ENCODE measurements at regions not wholly inside any gene's neighbourhood (a gene's known extent, or its start where the extent isn't known, plus 50 kb on each side); places are given as distances from the start of the nearest gene placed in this dataset.

DNA sequence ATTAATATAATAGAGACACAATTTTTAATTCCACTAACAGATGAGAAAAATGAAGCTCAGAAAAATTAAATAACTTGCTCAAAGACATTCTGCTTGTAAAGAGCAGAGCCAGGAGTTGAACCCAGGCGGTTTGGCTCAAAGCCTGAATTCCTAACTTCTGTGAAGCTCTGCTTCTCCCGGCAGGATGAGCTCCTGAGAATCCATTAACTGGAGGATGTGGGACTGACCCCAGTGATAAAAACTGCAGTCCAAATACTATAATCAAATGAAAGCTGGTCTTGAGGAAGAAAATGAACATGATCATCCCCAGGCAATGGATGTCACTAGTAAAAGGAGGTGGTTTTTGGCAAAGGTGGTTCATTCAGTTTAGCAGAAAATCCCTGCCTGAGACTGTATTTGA lies 898.2 kb downstream of the CCSER2 start:
- DNase-seq (ENCODE audit: low read depth): no peak

DNA sequence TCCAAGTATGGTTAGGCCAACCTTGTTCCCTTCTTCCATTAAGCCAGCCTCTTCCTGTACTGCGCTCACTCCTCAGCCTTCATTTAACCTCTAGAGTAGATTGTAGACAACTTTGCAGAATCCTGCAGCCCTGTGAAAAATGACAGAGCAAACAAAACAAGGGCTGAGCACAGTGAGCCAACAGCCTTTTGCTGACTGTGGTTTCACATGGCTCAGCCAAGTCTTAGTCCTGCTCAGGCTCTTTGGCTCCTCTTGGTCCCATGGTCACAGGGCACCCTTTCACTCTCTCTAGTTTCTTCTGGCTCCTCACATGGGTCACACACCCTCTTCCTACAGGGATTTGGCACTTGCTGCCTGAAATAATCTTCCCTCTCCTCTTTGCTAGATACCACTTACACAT lies 900.3 kb downstream of the CCSER2 start:
- DNase-seq (ENCODE audit: low read depth): no peak

DNA sequence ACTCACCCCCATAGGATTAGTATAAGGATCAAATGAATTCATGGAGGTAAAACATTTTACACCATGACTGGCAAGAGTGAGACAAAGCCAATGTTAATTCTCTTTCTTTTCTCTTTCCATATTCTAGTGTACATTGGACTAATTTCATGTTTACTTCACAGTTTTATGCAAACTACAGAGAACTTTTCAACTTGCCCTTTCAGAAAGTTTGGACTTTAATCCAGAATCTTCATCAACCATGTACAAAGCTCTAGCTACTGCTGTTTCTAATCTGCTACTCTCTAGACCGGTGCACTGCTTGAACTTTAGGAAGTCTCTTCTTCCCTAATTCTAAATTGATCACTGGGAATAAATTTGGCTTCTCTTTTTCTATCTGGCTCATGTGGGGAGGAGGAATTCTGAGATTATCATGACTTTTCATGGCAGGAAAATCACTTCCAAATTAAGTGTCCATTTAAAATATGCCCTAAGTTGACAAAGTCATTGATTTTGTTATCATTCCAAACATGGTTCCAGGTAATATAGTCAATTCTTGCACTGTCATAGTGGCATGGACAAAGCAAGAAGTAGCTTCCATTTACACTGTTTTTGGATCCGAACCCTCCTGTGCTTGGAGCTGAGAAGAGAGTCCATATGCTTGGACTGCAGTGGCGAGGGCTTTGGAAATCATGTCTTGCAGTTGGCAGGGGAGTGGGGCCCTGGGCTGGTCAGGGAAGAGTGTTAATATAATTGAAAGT lies 903.3 kb downstream of the CCSER2 start:
- no peak for DNase-seq (ENCODE audit: low read depth)

DNA sequence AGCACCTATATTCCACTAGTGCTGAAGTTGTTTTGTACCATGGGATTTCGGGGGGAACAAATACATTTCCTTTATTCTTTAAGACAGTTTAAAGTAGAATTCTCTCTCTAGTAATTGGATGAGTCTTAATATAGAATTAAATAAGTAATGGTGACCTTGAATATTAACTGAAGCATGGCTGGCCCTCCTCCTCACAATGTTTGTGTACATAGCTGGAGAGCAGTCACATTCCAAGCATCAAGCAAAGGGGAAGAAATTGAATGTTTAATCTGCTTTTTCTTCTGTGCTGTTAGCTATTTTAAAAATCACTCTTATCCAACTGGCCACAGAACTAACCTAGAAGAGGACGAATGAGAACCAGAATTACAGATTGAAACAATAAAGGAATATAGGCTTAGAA lies 906.9 kb downstream of the CCSER2 start:
- DNase-seq (ENCODE audit: low read depth): no peak

DNA sequence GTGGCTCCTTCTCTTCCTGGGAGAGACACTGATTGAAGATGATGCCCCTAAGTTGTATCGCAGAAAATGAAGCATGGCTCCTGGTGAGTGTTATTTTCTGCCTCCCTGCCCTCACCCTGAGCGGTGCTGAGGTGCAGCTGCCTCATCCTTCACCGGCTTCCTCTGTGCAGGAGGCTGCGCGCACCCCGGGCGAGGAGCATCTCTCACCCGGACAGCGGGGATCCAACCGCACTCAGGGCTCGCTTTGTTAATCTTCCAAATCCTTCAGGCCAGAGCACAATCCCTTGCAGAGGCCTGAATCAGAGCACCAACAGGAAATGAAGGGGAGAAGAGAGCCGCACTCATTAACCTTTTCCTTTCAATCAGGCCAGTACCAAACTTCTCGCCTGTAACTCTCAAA lies 910.3 kb downstream of the CCSER2 start:
- DNase-seq (ENCODE audit: low read depth): no peak

DNA sequence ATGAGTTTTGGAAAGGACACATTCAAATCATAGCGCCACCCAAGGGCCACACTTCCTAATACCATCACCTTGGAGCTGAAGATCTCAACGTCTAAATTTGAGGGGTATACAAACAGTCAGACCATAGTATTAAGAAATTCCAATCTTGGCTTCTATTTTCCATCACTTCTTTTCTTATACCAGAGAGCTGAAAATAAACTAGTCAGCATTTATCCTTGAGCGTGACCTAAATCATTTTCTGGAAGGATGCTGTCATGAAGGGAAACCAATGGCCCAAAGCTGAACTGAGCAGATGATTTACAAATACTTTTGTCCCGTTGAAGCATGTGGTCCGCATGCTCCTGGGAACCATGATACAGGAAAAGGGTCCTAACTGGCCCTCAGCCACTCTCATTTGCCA lies 921.9 kb downstream of the CCSER2 start:
- DNase-seq (ENCODE audit: low read depth): no peak

DNA sequence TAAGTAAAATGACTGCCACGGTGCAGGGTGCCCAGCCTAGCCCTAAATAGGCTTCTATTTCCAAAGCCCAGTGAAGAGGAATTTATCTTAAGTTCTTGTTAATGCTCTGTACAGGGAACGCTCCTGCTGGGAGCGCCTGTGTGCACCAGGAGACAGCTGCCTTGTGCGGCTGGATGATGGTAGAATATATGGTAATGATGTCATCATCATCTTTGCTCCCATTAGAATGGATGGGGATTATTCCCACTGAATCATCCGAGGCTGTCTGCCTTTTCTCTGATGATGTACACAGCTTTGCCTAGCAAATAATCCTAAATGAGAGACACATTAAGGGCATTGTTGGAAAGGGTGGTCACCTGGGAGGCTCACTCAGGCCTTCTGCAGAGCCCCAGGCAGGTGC lies 928.1 kb downstream of the CCSER2 start:
- no peak for DNase-seq (ENCODE audit: low read depth)

DNA sequence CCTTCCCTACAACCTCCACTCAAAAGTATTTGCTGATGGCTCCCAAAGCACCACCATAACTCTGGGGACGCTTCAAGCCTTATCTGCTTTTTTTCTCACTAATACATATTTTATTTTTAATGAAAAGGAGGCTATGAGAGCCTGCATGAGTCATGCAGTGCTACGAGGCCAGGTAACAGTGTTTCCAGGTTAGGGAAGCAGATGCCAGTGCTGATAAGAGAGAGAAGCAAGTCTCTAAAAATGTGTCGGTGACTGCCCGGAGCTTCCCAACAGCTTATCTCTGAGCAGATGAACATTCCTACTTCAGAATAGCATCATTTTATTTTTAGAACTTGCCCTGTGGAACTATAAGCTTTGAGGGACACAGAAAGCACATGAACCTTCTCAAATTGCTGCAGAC lies 931.5 kb downstream of the CCSER2 start:
- DNase-seq (ENCODE audit: low read depth): no peak

DNA sequence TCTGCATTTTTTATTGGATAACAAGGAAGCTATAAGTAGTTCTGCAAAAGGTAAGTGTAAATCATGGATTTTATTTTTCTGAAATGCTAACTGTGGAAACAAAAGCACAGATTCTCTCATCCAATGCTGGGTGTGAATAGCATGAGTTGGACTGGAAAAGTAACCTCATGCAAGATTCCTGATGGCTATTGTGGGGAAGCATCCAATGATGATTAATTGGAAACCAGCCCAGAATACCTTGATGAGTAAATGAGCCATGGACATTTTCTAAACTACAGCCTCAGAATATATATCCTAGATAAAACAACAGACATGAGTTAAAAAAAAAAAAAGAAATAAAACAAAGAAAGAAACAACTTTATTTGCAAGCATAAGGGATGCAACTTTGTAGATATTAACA lies 934.6 kb downstream of the CCSER2 start:
- no peak for DNase-seq (ENCODE audit: low read depth)

DNA sequence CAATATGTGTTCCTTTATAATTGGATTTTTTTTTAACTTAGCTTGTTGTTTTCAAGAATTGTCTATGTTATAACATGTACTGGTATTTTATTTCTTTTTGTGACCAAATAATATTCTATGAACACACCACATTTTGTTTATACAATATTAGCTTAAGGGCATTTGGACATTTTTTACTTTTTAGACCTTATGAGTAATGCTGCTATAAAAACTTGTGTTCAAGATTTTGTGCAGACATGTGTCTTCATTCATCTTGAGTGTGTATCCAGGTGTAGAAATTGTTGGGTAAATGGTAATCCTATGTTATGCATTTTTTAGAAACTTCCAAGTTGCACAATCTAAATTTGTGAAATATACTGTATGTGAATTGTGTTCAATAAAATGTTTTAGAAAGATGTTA lies 936.7 kb downstream of the CCSER2 start:
- no peak for DNase-seq (ENCODE audit: low read depth)

DNA sequence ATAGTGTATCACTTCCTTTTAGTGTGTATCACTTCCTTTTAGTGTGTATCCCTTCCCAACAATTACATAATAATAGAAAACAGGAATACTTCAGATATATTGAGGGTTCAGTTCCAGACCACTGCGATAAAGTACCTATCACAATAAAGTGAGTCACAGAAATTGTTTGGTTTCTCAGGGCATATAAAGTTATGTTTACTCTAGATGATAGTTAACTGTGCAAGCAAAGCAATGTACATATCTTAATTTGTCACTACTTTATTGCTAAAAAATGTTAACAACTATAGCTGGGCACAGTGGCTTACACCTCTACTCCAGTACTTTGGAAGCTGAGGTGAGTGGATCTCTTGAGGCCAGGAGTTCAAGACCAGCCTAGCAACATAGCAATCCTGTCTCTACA lies 938.4 kb downstream of the CCSER2 start:
- DNase-seq (ENCODE audit: low read depth): no peak

DNA sequence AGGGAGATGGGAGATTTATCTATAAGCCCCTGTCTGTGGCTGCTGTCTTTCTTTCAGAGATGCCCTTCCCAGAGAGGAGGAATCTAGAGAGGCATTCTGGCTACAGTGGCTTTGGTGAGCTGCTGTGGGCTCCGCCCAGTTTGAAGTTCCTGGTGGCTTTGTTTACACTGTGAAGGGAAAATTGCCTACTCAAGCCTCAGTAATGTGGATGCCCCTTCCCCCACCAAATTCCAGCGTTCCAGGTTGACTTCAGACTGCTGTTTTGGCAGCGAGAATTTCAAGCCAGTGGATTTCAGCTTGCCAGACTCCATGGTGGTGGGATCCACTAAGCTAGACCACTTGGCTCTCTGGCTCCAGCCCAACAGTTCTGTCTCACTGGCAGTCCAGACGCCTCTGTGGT lies 951.6 kb downstream of the CCSER2 start:
- no peak for DNase-seq (ENCODE audit: low read depth)

DNA sequence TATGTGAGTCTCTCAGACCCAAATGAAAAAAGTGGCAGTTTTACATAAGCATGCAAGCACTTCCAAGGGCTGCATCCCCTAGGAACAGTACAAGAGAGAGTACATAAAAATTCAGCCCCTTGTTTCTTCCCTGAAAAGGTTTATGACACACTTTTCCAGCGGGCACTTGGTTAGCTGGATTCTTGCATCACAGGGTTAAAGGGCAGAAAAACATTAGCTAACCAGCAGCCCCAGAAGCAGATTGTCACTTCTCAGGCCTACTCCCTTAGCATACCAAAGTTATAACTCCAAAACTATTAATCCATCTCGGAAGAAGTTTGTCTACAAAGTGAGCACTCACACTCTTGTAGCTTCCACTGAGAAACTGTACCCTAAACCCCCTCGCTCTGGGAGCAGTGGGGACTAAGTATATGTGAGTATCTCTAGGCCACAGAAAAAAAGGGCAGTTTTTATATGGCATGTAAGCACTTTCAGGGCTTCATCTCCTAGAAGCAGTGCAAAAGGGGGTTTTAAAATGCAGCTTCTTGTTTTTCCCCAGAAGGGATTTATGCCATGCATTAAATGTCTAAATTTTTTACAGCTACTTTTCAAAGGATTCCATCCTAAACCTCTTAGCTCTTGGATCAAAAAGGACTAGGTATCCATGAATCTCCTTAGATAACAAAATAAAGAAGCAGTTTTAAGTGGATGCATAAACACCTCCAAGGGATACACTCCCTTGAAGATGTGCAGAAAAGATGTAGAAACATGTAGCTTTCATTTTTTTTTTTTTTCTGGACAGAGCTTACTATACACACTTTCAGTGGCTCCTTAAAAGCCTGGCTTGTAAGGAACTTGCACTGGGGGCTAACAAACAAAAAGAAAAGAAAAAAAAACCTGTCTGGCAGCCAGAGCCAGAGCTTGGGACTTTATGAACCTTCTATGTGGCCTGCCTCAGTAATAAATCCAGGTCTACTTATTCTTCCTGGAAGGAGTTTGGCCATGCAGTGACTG lies 956.7 kb downstream of the CCSER2 start:
- DNase-seq (ENCODE audit: low read depth): no peak

DNA sequence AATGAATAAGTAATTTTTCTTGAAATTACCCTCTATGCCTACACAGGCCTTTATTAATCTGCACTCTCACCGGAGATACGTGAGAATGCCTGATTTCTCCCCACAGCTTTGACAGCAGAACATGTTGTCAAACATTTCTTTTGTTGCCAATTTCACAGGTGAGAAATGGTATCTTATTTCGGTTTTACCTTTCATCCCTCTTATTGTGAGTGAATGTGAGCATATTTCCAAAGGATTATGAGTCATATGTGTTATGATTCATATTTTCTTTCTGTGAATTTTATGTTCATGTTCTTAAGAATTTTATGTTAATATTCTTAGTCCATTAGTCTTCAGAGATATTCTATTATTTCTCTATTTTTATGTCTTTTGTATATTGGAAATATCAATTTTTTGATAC lies 965.1 kb downstream of the CCSER2 start:
- DNase-seq (ENCODE audit: low read depth): no peak

DNA sequence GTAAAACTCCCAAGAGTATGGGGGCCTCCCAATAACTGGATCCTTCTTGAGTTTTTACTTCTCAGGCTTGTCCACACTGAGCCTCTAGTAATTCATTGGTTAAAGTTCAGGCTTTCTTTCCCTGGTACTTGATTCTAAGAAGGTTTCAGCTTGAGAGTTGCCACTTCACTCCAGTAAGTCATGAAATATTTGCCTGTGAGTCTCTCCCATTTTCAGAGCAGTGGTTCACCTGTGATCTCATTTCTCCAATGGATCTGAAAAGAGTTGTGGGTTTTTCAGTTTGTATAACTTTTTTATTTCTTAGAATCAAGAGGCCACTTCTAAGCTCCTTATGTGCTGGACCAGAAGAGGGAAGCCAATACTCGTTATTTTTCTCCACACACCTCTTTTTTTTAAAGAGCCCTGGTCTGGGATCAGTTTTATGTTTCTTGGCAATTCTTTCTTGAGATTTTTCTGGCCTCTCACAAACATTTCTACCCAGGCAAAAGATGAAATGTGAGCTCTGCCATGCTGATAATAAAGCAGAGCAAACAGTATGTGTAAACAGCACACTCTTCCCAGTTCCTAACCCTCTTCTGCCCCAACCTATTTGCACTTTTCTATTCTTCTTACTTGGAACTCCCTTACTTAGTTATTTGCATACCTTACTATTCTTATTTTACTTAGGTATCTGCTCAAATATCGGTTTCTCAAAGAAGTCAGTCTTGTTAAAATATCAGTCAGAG lies 983.4 kb downstream of the CCSER2 start:
- no peak for DNase-seq (ENCODE audit: low read depth)

DNA sequence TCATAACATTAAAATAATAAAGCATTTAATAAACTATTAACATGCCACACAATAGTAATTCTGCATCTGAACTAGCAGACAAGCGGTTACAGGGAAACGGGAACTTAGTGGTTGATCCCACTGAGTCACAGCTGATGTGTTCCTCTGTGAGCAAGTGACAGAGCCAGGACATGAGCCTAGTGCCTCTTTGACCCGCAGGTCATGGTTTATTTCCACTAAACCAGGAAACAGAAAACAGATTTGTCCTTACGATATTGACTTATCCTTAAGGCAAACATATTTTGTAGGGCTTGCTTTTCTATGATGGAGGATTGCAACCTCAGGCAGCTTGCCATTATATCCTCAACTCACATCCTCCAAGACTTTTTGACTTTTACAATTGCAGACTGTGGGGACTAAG lies 987.3 kb downstream of the CCSER2 start:
- DNase-seq (ENCODE audit: low read depth): no peak

DNA sequence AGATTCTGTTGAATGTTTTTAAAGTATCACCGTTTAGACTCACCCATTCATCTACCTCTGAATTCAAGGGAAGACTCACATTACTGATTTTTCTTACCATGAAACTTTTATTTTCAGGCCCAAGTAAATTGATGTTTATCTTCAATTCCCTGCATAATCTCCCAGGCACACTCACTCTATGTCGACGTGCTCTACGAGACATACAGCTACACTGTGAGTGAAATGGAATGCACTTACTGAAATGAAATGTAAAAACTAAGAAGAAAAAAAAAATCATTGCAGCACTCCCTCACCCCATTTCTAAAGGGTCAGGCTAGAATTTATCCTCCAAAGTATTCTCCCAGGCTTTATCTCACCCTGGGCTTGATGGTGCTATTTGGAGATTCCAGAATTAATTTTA lies 987.9 kb downstream of the CCSER2 start:
- DNase-seq (ENCODE audit: low read depth): no peak

DNA sequence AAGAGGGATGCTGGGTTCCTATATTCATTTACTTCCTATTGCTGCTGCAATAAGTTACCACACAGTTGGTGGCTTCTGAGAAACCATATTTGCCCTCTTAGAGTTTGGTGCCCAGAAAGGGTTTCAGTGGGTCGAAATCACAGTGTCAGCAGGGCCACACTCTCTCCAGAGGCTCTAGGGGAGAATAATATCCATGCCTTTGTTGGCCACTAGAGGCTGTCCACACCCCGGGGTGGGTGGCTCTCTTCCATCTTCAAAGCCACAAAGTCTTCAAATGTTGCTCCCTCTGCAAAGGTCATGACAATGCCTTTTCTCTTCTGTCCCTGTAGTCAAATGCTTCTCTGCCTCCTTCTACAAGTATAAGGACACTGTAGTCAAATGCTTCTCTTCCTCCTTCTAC lies 989.4 kb downstream of the CCSER2 start:
- DNase-seq (ENCODE audit: low read depth): no peak

DNA sequence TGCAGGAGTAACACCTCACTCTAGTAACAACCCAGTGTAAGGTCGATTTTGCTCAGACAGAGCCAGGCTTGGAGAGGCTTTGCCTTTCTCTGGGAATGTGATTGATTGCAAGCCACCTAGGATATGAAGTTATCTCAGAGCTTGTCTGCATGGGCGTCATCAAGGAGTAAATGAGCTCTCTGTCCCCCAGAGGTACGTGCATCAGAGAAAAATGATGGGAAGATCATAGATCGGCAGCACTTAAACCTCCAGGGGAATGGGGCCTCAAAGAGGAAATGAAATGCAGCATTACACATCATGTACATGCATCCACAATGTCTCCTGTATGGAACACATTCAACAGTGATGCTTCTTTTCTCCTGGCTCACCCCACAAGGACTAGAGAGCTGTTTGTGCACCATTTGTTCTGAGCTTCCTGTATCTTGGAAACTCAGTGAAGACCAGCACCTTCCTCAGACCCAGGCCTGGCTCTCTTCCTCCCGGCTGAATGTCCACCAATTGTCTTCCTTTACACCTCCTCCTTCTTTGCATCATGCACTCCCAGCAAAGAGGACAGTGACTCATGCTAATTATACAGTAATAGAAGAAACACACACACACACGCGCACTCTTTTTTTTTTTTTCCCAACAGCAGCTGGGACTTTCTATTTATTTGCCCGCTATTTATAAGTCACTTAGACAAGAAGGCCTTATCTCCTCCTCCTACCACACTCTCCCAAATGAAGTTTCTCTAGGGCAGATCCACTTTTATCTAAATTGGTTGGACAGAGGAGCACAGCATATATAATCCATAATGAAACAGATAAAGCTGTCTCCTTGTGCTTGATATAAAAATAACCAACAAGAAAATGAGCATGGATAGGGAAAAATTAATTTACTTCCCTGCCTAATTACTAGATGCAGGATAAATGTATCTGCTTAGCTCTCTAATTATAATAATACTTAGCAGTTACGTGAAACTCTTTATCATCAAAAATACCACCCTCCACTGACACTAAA lies 990.7 kb downstream of the CCSER2 start:
- no peak for DNase-seq (ENCODE audit: low read depth)

DNA sequence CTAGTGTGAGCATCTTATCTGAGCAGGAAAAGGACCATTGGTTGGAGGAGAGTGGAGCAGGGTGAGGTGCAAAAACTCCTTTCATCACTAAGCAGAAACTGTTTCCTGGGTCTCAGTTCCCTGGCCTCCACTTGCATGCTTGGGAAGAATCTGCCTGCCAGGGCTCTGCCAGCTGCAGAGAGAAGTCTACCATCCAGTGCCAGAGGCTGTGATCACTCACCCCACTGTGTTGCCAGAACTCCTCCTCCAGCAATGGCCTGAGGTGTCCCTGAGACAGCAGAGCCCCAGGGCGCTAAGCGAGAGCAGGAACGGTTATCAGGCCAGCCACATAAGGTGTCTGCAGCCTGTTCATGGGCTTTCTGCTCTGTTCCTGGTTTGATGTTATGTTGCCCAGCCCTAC lies 991.4 kb downstream of the CCSER2 start:
- no peak for DNase-seq (ENCODE audit: low read depth)

DNA sequence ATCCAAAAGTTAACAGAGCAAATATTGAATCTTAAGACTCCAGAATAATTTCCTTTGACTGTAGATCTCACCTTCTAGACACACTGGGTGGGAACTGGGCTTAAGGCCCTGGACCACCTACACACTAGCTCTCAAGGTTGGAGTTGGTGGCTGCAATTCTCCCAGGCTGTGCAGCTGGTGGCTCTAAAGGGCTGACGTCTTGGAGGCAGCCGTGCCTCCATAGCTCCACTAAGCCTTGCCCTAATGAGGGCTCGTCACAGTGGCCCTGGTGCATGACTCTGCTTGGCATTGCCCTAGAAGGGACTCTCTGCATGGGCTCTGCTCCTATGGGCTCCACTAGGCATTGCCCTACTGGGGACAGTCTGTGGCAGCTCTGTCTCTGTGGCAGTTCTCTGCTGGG lies 1005.2 kb downstream of the CCSER2 start:
- no peak for DNase-seq (ENCODE audit: low read depth)

DNA sequence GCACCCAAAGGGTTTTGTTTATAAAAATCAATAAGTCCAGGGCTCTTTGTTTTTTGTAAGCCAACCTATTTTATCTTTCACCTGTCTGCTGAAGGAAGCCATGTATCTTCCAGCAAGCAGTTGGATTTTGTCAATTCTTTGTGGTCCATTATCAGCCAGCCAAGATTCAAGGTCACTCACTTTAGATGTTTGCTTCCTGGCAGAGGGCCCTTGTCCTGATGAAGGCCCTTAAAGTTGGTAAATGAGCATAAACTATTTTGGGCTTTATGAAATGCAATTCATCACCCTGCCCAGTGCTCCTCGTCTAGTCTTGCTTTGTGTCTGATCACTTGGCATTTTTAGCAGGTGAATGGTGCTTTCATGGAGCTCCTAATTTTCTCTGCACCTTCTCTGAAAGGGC lies 1004.2 kb downstream of the GRID1 start:
- DNase-seq (ENCODE audit: low read depth): no peak

All from stimulated activated CD8-positive, alpha-beta memory T cell treated with anti-CD3 and anti-CD28 coated beads, Interleukin-4, amount 100 ng/mL, for 24 hours (primary cell).